RPMI8226 (cell line): ENCODE measurements at regions not wholly inside any gene's neighbourhood (a gene's known extent, or its start where the extent isn't known, plus 50 kb on each side); places are given as distances from the start of the nearest gene placed in this dataset.

Experiments
- DNase-seq: peaks from one replicate; pipeline ENCODE4 v3.0.0-alpha.2; 2015

DNA sequence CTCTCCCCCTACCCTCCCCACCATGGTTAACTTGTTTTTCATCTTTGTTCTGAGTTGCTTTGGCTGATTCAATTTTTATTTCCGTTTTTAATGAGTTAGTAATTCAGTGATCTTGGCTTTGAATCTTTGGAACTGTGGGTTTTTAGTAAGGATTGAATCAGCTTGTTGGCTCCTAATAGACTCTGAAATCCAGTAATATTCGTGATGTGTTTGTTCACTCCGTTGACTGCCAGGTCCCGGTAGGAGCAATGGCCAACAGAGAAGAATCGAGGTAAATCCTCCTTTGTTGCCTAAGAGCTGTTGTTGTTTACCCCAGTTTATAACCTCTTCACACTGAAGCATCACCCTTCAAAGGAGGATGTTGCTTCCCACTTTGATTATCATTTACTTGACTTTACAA is 92.7 kb downstream of the PCSK1 start:
- no peak for DNase-seq

- no peak for DNase-seq
Observed at GRCh38 chr5:96339862-96340261, 93.2 kb downstream of the PCSK1 start.

GRCh38 chr5:96338624-96339415 is 94.2 kb downstream of the PCSK1 start:
- DNase-seq, result no peak

DNA sequence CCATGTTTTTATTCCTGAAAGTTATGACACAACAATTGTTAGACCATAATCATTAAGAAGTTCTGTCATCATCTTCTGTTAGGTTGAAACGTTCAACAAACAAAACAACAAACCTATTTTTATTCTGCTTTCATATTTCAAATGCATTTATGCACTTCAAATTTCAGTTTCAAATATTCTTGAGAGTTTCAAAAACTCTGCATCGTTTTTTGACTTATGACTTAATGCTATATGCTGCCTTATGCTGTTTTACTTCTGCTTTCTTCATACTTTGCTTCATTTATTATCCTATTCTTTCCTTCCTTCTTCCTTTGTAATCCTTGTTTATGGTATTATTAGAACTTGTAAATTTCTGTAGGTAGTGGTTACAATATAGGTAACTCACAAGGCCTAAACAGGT is 95.0 kb downstream of the PCSK1 start:
- no peak for DNase-seq

GRCh38 chr5:96337048-96337781 is 95.8 kb downstream of the PCSK1 start:
- DNase-seq, result no peak

- peak; percentile 75 for DNase-seq
Observed at GRCh38 chr5:96336351-96336985, 96.6 kb downstream of the PCSK1 start.

DNA sequence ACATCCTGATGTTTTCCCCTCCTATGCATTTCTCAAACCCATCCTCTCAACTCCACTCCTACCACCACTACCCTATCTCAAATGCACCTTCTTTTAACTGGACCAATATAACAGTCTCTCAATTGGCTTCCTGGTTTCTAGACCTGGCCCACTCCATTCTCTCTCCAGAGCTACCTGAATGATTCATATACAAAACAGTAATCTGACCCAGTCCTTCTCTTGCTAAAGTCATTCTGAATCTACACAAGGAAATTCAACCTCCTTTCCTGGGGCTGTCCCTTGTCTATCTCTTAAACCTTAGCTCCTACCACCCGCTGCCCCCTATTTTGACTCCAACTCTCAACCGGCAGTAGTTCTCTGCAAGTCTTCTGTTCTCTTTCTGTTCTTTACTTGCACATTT is 97.2 kb downstream of the PCSK1 start:
- DNase-seq, result no peak

DNA sequence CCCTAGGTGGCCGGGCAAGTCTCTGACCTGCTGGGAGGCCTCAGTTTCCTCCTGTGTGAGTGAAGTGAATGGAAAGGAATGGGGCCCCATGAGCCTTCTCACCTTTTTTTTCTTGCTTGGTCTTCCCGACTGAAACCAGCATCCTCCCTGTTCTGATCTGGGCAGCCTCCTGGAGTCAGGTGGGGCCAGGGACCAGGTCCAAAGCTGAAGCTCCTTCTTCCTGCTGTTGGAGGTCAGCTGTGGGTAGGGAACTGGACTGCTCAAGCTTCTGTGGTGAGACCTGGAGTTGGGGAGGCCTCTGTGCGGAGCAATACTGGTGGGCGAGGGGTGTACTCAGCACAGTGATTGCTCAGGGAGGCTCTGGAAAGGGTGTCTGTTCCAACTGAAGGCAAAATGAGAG is 99.7 kb downstream of the PCSK1 start:
- no peak for DNase-seq

DNA sequence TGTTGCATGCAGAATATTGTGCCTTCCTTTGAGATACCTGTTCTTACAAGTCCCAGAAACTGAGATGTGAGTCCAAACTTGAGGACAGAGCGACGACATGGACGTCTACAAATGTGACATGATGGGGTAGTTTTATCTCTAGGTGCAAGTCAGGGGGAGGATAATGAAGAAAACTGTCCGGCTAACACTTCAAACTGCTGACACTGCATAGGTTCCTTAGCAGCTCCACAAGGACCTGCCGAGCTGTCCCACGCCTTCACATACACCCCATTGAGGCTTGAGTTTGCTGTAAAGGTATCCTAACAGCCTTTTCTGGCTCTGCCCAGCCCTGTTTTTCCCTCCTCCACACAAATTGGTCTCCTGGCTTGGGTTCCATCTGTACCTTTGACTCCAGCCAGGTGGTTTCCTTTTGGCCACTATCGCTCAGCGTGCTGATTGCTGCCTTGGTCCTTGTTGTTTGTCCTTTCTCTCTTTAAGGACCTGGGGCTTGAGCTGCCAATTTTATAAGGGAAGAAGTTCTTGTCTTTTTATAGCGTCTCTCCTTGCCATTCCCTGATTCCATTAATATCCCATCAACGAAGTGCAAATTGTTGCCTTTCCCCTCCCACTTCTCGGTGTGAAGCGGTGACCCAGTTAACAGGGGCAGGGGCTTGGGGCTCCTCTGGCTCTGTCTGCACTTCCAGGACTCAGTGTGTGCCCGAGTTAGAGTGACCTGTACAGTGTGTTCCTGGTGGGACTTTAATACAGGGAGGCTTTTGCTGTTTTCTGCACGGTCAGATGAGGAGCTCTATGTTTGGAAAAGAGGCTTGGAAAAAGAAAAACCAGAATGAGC is 100.3 kb downstream of the PCSK1 start:
- peak; percentile 1 for DNase-seq

- no peak for DNase-seq
Observed at GRCh38 chr5:96331681-96332361, 101.2 kb downstream of the PCSK1 start.

- DNase-seq, result no peak
Observed at GRCh38 chr5:96331210-96331609, 101.8 kb downstream of the PCSK1 start.

DNA sequence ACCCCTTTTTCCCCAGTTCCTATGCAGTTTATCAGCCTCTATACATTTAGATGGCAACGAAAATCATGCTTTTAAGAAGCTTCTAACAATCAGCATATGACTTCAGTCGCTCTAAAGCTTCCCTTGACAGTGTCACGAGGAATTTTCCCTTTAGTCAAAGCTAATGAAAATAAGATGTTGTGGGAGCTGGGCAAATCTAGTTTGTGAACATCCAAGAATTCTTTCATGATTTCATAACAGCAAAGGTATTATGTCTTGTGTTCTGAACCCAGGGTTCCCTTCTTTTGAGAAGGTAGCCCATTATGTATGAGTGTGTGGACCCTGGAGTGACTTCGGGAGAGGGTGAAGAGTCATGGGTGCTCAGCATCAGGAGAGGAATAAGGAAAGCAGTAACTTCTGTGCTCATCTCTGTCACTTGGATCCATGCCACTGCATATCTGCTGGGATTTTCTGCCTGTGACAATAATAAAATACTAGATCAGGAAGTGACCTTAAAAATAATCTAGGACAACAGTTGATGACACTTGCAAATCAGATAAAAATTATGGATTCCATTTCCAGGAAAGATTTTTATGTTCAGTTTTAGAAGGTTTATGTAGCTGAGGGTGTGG is 102.4 kb downstream of the PCSK1 start:
- no peak for DNase-seq

GRCh38 chr5:96329886-96330529 is 103.0 kb downstream of the PCSK1 start:
- DNase-seq, result no peak

DNA sequence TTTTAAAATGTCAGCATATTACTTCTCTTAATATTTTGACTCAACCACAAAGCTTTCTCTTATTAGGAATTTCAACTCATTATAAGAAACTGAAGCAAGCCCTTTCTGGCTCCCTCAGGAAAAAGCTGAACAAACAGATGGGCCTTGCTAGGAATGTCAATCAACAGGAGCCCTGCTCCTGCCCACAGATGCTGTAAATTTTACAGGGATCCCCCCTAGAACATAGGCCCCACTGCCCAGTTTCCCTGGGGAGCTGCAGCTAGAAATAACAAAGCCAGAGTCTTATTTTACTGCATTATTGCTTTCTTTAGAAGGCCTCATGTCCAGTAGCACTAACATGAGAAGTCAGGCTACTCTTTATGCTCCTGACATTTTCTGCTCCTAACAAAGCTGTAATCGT is 103.8 kb downstream of the PCSK1 start:
- DNase-seq, result no peak

- no peak for DNase-seq
Observed at GRCh38 chr5:96327722-96328121, 105.3 kb downstream of the PCSK1 start.

DNA sequence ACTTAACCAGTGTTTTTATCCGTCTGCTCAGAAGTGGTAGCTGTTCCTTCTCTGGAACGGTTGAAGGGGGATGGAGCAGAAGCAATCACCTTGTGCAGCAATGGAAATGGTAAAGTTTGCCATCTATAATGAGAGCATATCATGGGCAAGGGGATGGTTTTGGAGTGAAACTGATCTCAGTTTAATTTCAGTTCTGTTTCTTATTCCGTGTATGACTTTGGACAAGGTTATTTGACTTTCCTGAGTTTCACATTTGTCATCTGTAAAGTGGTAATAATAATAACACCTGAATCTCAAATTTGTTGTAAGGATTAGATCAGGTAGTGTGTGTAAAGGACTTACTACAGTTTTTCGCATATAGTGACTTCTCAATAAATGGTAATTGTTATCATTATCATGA is 106.1 kb downstream of the PCSK1 start:
- no peak for DNase-seq

GRCh38 chr5:96324708-96325107 is 108.3 kb downstream of the PCSK1 start:
- no peak for DNase-seq

- DNase-seq, result no peak
Observed at GRCh38 chr5:96322865-96323264, 110.2 kb downstream of the PCSK1 start.

GRCh38 chr5:96322217-96322616 is 110.8 kb downstream of the PCSK1 start:
- no peak for DNase-seq

- DNase-seq, result no peak
Observed at GRCh38 chr5:96321345-96321744, 111.7 kb downstream of the PCSK1 start.

- no peak for DNase-seq
Observed at GRCh38 chr5:96320797-96321196, 112.3 kb downstream of the PCSK1 start.
